ENCODE measurements at regions not wholly inside any gene's neighbourhood (a gene's known extent, or its start where the extent isn't known, plus 50 kb on each side); places are given as distances from the start of the nearest gene placed in this dataset.

DNA sequence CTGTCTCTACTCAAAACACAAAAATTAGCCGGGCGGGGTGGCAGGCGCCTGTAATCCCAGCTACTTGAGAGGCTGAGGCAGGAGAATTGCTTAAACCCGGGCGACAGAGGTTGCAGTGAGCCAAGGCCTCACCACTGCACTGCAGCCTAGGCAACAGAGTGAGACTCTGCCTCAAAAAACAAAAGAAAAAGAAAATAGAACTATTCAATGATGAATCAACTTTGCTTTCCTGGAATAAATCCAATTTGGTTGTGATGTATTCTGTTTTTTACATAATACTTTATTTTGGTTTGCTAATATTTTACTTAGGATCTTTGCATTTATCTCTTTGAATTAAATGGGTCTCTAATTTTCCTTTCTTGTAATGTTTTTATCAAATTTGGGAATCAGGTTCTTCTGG lies 86.3 kb upstream of the MBOAT2 start:
- H3K4me3 ChIP-seq (replicated peaks in 1 of 4; ENCODE audit: control extremely low read depth in 1 of 4, insufficient read depth in 1 of 4, low read depth in 3 of 4, low read length in 4 of 4): no peak overlapping the region
- H3K4me1 ChIP-seq (ENCODE audit: control insufficient read depth, extremely low read depth, insufficient read depth, low read length): peaks cover 2% of the 10 kb centered on the region
- TF ChIP-seq CTCF (conservative IDR thresholded peaks at IDR 0.05 in 1 of 2, IDR thresholded peaks at IDR 0.05 in 1 of 2; ENCODE audit: low read depth in 1 of 2, low read length in 2 of 2) (no peak), EZH2 (IDR thresholded peaks at IDR 0.05; ENCODE audit: low read length, missing control alignments) (no peak)
- H2AFZ ChIP-seq (ENCODE audit: low read length): no peak overlapping the region
- H3K9me3 ChIP-seq (ENCODE audit: control insufficient read depth, insufficient read depth, low read depth, low read length): no peaks in the 10 kb centered on the region
- peak in 1 of 2 donors; percentile 17 for DNase-seq (ENCODE audit: low read depth in 2 of 2)
- H4K20me1 ChIP-seq (ENCODE audit: control insufficient read depth, extremely low read depth, insufficient read depth, low read length): no peaks in the 10 kb centered on the region
- no peak overlapping the region for H3K27ac ChIP-seq (ENCODE audit: insufficient read depth, low read length)
- no peaks in the 10 kb centered on the region for H3K27me3 ChIP-seq (ENCODE audit: control insufficient read depth, insufficient read depth, low read length)
- H3K9ac ChIP-seq (ENCODE audit: insufficient read depth, low read length): no peak overlapping the region
- no peak overlapping the region for H3K4me2 ChIP-seq (ENCODE audit: extremely low read depth, insufficient read depth, low read length)
- H3K36me3 ChIP-seq (ENCODE audit: control insufficient read depth, insufficient read depth, low read length): no peaks in the 10 kb centered on the region
- H3K79me2 ChIP-seq (ENCODE audit: control insufficient read depth, insufficient read depth, low read length): no peaks in the 10 kb centered on the region

DNA sequence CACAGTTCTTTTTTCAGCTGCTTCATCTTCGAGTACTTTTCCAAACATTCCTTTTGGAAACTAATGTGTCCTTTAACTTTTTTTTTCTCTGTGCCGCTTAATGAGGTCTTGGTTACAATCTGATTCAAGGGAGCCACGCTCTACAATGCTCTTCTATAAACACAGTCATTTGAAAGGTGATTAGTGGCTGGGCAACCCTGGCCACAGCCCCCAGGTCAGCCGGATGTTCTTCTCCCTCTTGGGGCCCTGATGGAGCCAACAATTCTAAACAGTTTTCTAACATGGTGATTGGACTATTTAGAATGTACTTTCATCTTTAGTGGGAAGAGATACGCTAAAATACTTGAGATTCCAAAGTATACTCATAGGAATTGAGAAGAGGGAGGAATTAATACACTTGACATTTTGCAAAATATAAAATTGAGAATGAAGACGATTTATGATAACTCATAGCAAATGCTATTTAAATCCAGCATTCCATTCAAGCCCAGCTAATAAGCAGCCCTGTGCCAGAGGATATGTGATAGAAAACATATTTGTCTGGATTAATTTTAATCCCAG lies 83.7 kb upstream of the MBOAT2 start:
- Histone ChIP-seq H3K4me1 (ENCODE audit: control insufficient read depth, extremely low read depth, insufficient read depth, low read length) (peaks cover 2% of the 10 kb centered on the region), H3K79me2 (ENCODE audit: control insufficient read depth, insufficient read depth, low read length) (no peaks in the 10 kb centered on the region), H3K27me3 (ENCODE audit: control insufficient read depth, insufficient read depth, low read length) (no peaks in the 10 kb centered on the region), H3K4me2 (ENCODE audit: extremely low read depth, insufficient read depth, low read length) (peak overlapping the region; percentile 55), H3K4me3 (replicated peaks in 1 of 4; ENCODE audit: control extremely low read depth in 1 of 4, insufficient read depth in 1 of 4, low read depth in 3 of 4, low read length in 4 of 4) (peak overlapping the region in 1 of 4 experiments; percentile 13), H3K36me3 (ENCODE audit: control insufficient read depth, insufficient read depth, low read length) (no peaks in the 10 kb centered on the region), H2AFZ (ENCODE audit: low read length) (peak overlapping the region; percentile 37), H3K9me3 (ENCODE audit: control insufficient read depth, insufficient read depth, low read depth, low read length) (no peaks in the 10 kb centered on the region), H3K27ac (ENCODE audit: insufficient read depth, low read length) (peak overlapping the region; percentile 3), H4K20me1 (ENCODE audit: control insufficient read depth, extremely low read depth, insufficient read depth, low read length) (no peaks in the 10 kb centered on the region), H3K9ac (ENCODE audit: insufficient read depth, low read length) (no peak overlapping the region)
- peak in 1 of 2 donors; percentile 57 for DNase-seq (ENCODE audit: low read depth in 2 of 2)
- TF ChIP-seq CTCF (conservative IDR thresholded peaks at IDR 0.05 in 1 of 2, IDR thresholded peaks at IDR 0.05 in 1 of 2; ENCODE audit: low read depth in 1 of 2, low read length in 2 of 2): no peak

DNA sequence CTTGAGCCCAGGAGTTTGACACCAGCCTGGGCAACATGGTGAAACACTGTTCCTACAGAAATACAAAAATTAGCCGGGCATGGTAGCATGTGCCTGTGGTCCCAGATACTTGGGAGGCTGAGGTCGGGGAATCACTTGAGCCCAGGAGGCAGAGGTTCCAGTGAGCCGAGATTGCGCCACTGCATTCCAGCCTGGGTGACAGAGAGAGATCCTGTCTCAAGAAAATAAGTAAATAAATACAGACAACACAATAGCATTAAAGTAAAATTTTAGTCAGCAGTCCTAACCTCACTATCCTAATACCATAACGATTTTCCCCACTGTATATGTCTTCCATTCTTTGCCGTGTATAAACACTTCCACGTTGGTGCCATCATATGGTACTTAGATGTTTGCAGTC lies 83.0 kb upstream of the MBOAT2 start:
- H3K4me3 ChIP-seq (replicated peaks in 1 of 4; ENCODE audit: control extremely low read depth in 1 of 4, insufficient read depth in 1 of 4, low read depth in 3 of 4, low read length in 4 of 4): no peak overlapping the region
- no peak for DNase-seq (ENCODE audit: low read depth in 2 of 2)
- peak overlapping the region; percentile 51 for H3K4me2 ChIP-seq (ENCODE audit: extremely low read depth, insufficient read depth, low read length)
- H2AFZ ChIP-seq (ENCODE audit: low read length): no peak overlapping the region
- H3K9me3 ChIP-seq (ENCODE audit: control insufficient read depth, insufficient read depth, low read depth, low read length): no peaks in the 10 kb centered on the region
- peaks cover 2% of the 10 kb centered on the region for H3K4me1 ChIP-seq (ENCODE audit: control insufficient read depth, extremely low read depth, insufficient read depth, low read length)
- H3K27me3 ChIP-seq (ENCODE audit: control insufficient read depth, insufficient read depth, low read length): no peaks in the 10 kb centered on the region
- H3K79me2 ChIP-seq (ENCODE audit: control insufficient read depth, insufficient read depth, low read length): no peaks in the 10 kb centered on the region
- no peak overlapping the region for H3K27ac ChIP-seq (ENCODE audit: insufficient read depth, low read length)
- H4K20me1 ChIP-seq (ENCODE audit: control insufficient read depth, extremely low read depth, insufficient read depth, low read length): no peaks in the 10 kb centered on the region
- TF ChIP-seq CTCF (conservative IDR thresholded peaks at IDR 0.05 in 1 of 2, IDR thresholded peaks at IDR 0.05 in 1 of 2; ENCODE audit: low read depth in 1 of 2, low read length in 2 of 2) (no peak), EZH2 (IDR thresholded peaks at IDR 0.05; ENCODE audit: low read length, missing control alignments) (no peak)
- no peaks in the 10 kb centered on the region for H3K36me3 ChIP-seq (ENCODE audit: control insufficient read depth, insufficient read depth, low read length)
- no peak overlapping the region for H3K9ac ChIP-seq (ENCODE audit: insufficient read depth, low read length)

Data from fibroblast of lung (primary cell).